RWPE2 (cell line): ENCODE measurements at regions not wholly inside any gene's neighbourhood (a gene's known extent, or its start where the extent isn't known, plus 50 kb on each side); places are given as distances from the start of the nearest gene placed in this dataset.

Experiments used
- ATAC-seq: fragments of 200-7000 bp; cut with Tn5 transposase; 3 replicates; pipeline ENCODE4 v1.9.1; 2021; ENCODE audit warnings: low read depth
- DNase-seq: peaks from one replicate; pipeline ENCODE4 v3.0.0-alpha.2; 2020; ENCODE audit warnings: low spot score
- H3K27ac ChIP-seq: fragments of 450-650 bp; 2 replicates; pipeline ENCODE4 v1.5.1; 2017; ENCODE audit warnings: mild to moderate bottlenecking; ENCODE audit not compliant: poor library complexity, severe bottlenecking
- H3K27me3 ChIP-seq: fragments of 250-450 bp; sonication (Bioruptor Pico); 2 replicates; pipeline ENCODE4 v1.5.1; 2021; ENCODE audit warnings: mild to moderate bottlenecking, moderate library complexity; ENCODE audit not compliant: insufficient read depth, poor library complexity, severe bottlenecking
- H3K36me3 ChIP-seq: fragments of 250-450 bp; sonication (Bioruptor Pico); 2 replicates; pipeline ENCODE4 v1.5.1; 2020; ENCODE audit warnings: low read depth, mild to moderate bottlenecking, moderate library complexity
- H3K4me1 ChIP-seq: fragments of 250-450 bp; sonication (Bioruptor Pico); 2 replicates; pipeline ENCODE4 v1.5.1; 2021; ENCODE audit warnings: mild to moderate bottlenecking, moderate library complexity; ENCODE audit not compliant: insufficient read depth, poor library complexity, severe bottlenecking
- H3K4me3 ChIP-seq: fragments of 250-450 bp; sonication (Bioruptor Pico); 2 replicates; pipeline ENCODE4 v1.5.1; 2021; ENCODE audit warnings: mild to moderate bottlenecking, moderate library complexity; ENCODE audit not compliant: severe bottlenecking
- H3K9me3 ChIP-seq: fragments of 250-450 bp; sonication (Bioruptor Pico); 2 replicates; pipeline ENCODE4 v1.5.1; 2021; ENCODE audit warnings: mild to moderate bottlenecking, moderate library complexity; ENCODE audit not compliant: severe bottlenecking
- TF ChIP-seq, protein P1 (sequence below): fragments of 450-650 bp; IDR thresholded peaks from one replicate; pipeline ENCODE4 v1.5.1; 2017; ENCODE audit warnings: mild to moderate bottlenecking, moderate library complexity; ENCODE audit not compliant: poor library complexity, severe bottlenecking

DNA sequence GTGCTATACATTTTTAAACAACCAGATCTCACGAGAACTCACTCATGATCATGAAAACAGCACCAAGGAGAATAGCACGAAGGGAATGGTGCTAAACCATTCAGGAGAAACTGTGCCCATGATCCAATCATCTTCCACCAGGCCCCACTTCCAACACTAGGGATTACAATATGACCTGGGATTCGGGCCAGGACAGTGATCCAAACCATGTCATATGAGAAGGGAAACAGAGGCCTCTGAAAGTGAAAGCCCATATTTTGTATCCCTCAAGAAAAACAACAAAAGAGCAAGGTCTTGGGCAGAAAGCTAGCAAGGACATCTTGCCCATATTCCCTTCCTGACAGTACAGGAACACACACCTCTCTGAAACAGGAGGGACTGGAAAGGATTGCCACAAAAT, 163.9 kb upstream of the VASH1 start:
- TF ChIP-seq, protein P1, sequence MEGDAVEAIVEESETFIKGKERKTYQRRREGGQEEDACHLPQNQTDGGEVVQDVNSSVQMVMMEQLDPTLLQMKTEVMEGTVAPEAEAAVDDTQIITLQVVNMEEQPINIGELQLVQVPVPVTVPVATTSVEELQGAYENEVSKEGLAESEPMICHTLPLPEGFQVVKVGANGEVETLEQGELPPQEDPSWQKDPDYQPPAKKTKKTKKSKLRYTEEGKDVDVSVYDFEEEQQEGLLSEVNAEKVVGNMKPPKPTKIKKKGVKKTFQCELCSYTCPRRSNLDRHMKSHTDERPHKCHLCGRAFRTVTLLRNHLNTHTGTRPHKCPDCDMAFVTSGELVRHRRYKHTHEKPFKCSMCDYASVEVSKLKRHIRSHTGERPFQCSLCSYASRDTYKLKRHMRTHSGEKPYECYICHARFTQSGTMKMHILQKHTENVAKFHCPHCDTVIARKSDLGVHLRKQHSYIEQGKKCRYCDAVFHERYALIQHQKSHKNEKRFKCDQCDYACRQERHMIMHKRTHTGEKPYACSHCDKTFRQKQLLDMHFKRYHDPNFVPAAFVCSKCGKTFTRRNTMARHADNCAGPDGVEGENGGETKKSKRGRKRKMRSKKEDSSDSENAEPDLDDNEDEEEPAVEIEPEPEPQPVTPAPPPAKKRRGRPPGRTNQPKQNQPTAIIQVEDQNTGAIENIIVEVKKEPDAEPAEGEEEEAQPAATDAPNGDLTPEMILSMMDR = no peak
- Histone ChIP-seq H3K27me3 (no peaks in the 10 kb centered on the region), H3K4me1 (no peaks in the 10 kb centered on the region), H3K9me3 (no peaks in the 10 kb centered on the region), H3K4me3 (no peak overlapping the region), H3K27ac (no peak overlapping the region), H3K36me3 (no peaks in the 10 kb centered on the region)
- DNase-seq (no peak), ATAC-seq (no peak)

DNA sequence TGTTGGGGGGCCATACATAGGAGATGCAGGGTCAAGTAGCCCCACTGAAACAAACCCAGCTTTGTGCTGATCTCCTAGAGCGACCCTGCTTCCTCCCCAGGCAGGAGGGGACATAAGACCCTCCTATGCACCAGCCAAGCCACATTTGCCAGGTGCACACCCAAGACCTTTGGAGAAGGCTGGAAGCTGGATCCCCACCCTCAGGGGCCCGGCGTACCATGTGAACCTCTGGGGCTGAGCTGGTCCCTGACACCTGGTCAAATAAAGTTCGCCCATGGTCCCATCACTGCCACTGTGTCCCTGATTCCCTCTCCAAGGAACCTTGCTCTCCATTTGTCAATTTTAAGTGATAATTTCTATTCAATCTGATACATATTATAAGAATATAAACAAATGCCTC, 162.1 kb upstream of the VASH1 start:
- H3K4me1 ChIP-seq = no peaks in the 10 kb centered on the region
- no peak for ATAC-seq
- H3K9me3 ChIP-seq = no peaks in the 10 kb centered on the region
- TF ChIP-seq, protein P1 = no peak
- DNase-seq = no peak
- H3K27me3 ChIP-seq = no peaks in the 10 kb centered on the region
- H3K4me3 ChIP-seq = no peak overlapping the region
- H3K36me3 ChIP-seq = no peaks in the 10 kb centered on the region
- no peak overlapping the region for H3K27ac ChIP-seq

DNA sequence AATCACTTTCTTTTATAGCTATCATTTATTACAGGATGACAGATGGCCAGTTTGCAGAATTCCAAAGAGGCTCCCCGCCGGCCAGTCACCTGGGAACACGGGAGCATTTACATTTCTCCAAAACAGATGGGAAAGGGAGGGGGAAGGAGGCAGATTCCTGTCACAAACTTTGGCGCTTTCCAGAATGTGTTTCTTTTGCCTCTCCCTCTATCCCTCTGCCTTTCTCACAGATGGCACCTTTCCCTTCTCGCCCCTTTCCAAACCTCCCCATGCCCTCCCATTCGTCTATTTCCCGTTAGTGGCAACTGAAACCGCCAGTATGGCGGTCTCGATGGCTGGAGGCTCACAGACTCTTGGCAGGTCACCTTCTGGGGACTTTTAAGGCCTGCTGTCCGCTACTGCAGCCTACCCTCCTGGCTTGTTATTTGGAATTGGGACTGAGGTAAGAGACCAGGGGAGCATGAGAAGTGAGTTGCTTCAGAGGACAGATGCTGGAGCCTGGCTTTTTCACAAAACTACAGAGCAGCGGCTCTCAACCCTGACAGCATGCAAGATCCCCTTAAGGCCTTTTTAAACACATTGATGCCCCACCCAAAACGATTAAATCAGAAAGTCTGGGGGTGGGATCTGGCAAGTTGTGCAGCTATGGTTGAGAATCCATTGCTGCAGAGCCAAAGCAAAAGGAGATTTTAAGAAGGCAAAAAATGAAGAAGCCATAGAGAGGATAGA, 161.5 kb upstream of the VASH1 start:
- no peak for ATAC-seq
- Histone ChIP-seq H3K36me3 (no peaks in the 10 kb centered on the region), H3K4me3 (no peak overlapping the region), H3K9me3 (no peaks in the 10 kb centered on the region), H3K27me3 (no peaks in the 10 kb centered on the region), H3K4me1 (no peaks in the 10 kb centered on the region), H3K27ac (no peak overlapping the region)
- DNase-seq = no peak
- TF ChIP-seq, protein P1 = no peak

DNA sequence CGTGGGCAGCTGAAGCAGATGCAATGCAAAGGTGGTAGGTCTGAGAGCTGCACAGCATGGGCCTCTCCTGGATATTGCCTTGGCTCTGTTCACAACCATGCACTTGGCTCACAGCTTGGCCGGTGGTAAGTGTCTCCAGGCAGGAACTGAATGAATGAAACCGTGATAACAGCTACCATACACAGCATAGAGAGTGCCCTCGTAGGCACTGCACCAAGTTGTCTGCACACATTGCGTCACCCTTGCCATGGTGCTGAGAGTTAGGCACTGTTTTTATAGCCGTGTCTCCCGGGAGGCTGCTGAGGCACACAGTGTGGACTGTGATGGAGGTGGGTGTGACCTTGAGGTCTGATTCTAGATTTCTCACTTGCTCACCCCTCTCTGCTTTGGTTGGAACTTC, 157.6 kb upstream of the VASH1 start:
- ATAC-seq = no peak
- Histone ChIP-seq H3K27me3 (no peaks in the 10 kb centered on the region), H3K36me3 (no peaks in the 10 kb centered on the region), H3K27ac (no peak overlapping the region), H3K4me1 (no peaks in the 10 kb centered on the region), H3K4me3 (no peak overlapping the region), H3K9me3 (no peaks in the 10 kb centered on the region)
- TF ChIP-seq, protein P1 = no peak
- no peak for DNase-seq

DNA sequence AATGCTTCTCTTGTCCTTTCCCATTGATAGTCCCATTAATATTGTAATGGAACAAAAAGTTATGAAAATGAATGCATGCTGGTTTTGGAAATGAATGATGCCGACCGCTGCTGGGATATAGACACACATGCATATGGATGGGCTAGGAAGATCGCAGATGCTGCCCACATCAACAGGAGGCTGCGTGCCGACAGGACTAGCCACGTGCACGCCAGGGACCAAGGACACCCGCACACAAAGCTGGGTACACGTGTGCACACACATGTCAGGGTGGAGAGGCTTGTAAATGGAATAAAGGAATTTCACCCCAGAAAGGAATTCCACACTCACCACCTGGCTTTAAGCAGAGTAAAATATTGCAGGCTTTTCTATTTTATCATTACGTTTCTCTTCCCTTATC, 153.8 kb upstream of the VASH1 start:
- TF ChIP-seq, protein P1 = no peak
- no peaks in the 10 kb centered on the region for H3K9me3 ChIP-seq
- no peak for DNase-seq

More for the DNA sequence above, 153.8 kb upstream of the VASH1 start:
- Histone ChIP-seq H3K36me3 (no peaks in the 10 kb centered on the region), H3K27ac (no peak overlapping the region), H3K4me3 (no peak overlapping the region), H3K4me1 (no peaks in the 10 kb centered on the region), H3K27me3 (no peaks in the 10 kb centered on the region)
- ATAC-seq = no peak
